Skin of body (tissue), 2 donors: ENCODE measurements at regions not wholly inside any gene's neighbourhood (a gene's known extent, or its start where the extent isn't known, plus 50 kb on each side); places are given as distances from the start of the nearest gene placed in this dataset. TPM values are rescaled to one million over a fixed set of nuclear protein-coding genes. Genes with fewer than 3 reads are reported as not detected.

Source experiments
- DNase-seq: peaks from one replicate; lab custom pipeline; 2025; lab: John Stamatoyannopoulos, UW
- small RNA-seq: library from RNA; depleted of rRNA; stranded (forward); fragments of <200 nt; gene quantifications from one replicate; pipeline ENCODE3, GENCODE V24; 2014; ENCODE audit warnings: low replicate concordance

DNA sequence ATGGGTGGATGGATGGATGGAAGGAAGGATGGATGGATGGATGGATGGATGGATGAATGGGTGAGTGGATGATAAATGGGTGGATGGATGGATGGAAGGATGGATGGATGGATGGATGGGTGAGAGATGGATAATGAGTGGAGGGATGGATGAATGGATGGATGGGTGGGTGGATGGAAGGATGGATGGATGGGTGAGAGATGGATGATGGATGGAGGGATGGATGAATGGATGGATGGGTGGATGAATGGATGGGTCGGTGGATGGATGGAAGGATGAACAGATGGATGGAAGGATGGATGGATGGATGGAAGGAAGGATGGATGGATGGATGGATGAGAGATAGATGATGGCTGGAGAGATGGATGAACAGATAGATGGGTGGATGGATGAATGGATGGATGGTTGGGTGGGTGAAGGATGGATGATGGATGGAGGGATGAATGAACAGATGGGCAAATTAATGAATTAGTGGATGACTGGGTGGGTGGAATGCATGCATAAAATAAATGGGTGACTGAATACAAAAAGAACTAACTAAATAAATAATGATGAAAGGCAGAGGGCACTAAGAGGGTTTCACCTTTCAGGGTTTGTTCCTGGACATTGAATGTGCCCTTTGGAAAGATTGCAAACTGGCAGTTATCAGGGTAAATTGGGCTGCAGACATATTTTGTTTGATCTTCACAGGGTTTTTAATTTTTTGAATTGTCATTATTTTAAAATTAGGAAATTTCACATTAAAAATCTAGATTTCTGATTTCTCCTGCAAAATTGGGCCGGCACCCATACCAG is 50.9 kb upstream of the PTPN1 start:
- DNase-seq, result no peak

- DNase-seq, result no peak
These were observed 50.0 kb upstream of the PTPN1 start for GRCh38 chr20:50460115-50460607.

Small RNA genes lying in the stretch of these regions (small RNA-seq; reads per million reads assigned to genes)
- gene RN7SL636P, result not detected
